C4-2B (cell line): ENCODE measurements at regions not wholly inside any gene's neighbourhood (a gene's known extent, or its start where the extent isn't known, plus 50 kb on each side); places are given as distances from the start of the nearest gene placed in this dataset.

Experiments
- H3K27ac ChIP-seq: fragments of 450-650 bp; 2 replicates; pipeline ENCODE4 v1.5.1; 2017
- CTCF ChIP-seq: fragments of 450-650 bp; conservative IDR thresholded peaks from 2 replicates; pipeline ENCODE4 v1.5.1; 2017; ENCODE audit warnings: mild to moderate bottlenecking
- ZFX ChIP-seq: fragments of 450-650 bp; IDR thresholded peaks from 2 replicates; pipeline ENCODE4 v1.6.1; 2017

GRCh38 chr6:22102671-22103070 lies 194.2 kb downstream of the PRL start:
- TF ChIP-seq ZFX (no peak), CTCF (no peak)
- no peak overlapping the region for H3K27ac ChIP-seq

- no peak overlapping the region for H3K27ac ChIP-seq
- TF ChIP-seq CTCF, result no peak
- no peak for TF ChIP-seq ZFX
Measured at GRCh38 chr6:22106451-22106850, 190.4 kb downstream of the PRL start.

- TF ChIP-seq ZFX, result no peak
- no peak for TF ChIP-seq CTCF
- H3K27ac ChIP-seq, result no peak overlapping the region
Measured at GRCh38 chr6:22106961-22107360, 189.9 kb downstream of the PRL start.

- TF ChIP-seq ZFX (no peak), CTCF (no peak)
- H3K27ac ChIP-seq, result no peak overlapping the region
Measured at GRCh38 chr6:22108199-22108598, 188.6 kb downstream of the PRL start.

- no peak overlapping the region for H3K27ac ChIP-seq
Measured at GRCh38 chr6:22110061-22110460, 186.8 kb downstream of the PRL start.

GRCh38 chr6:22112461-22112860 lies 184.4 kb downstream of the PRL start:
- TF ChIP-seq ZFX, result no peak
- TF ChIP-seq CTCF, result no peak
- H3K27ac ChIP-seq, result no peak overlapping the region

More at GRCh38 chr6:22110061-22110460, 186.8 kb downstream of the PRL start:
- TF ChIP-seq CTCF, result no peak

GRCh38 chr6:22113026-22113766 lies 183.6 kb downstream of the PRL start:
- TF ChIP-seq ZFX, result no peak
- TF ChIP-seq CTCF, result no peak
- H3K27ac ChIP-seq, result no peak overlapping the region
